Endothelial cell of umbilical vein (primary cell): ENCODE measurements at regions not wholly inside any gene's neighbourhood (a gene's known extent, or its start where the extent isn't known, plus 50 kb on each side); places are given as distances from the start of the nearest gene placed in this dataset.

Experiments
- BruUV-seq: library from RNA; stranded (reverse); fragments of 400-500 nt; replicated peaks from 2 replicates; lab custom pipeline; 2021; lab: Mats Ljungman, UMichigan
- CTCF ChIA-PET: fragments of 300-600, 350-600 bp; sonication (Branson Sonifier 250); formaldehyde crosslinking; loops from one replicate; lab custom pipeline; 2021; ENCODE audit warnings: antibody characterized with exemption, inconsistent platforms; lab: Charles Lee
- POLR2A ChIA-PET: fragments of 300-600, 350-600 bp; sonication (Branson Sonifier 250); formaldehyde crosslinking; loops from one replicate; lab custom pipeline; 2021; ENCODE audit warnings: antibody characterized with exemption, inconsistent platforms; lab: Charles Lee
- DNase-seq: peaks from one replicate; pipeline ENCODE4 v3.0.0-alpha.2; 2011; ENCODE audit warnings: low read depth, low spot score
- FAIRE-seq: peaks from 2 replicates; lab custom pipeline; 2011; peaks lifted over from hg19 to GRCh38; lab: Jason Lieb, UNC
- H2AFZ ChIP-seq: 2 replicates; pipeline ENCODE4 v1.6.0; 2012; ENCODE audit warnings: low read depth, low read length, control low read depth, inconsistent platforms
- H3K27ac ChIP-seq: 2 replicates; pipeline ENCODE4 v1.5.1; 2011; ENCODE audit warnings: low read depth, mild to moderate bottlenecking, control low read depth, low read length, moderate library complexity; ENCODE audit not compliant: insufficient read depth
- H3K27me3 ChIP-seq, 2 experiments: 2 replicates each; pipeline versions ENCODE4 v1.6.0 to v1.6.1; 2011; ENCODE audit warnings: low read length in 2 of 2, mixed read lengths in 1 of 2; ENCODE audit not compliant: control insufficient read depth in 2 of 2, insufficient read depth in 2 of 2
- H3K36me3 ChIP-seq, 2 experiments: 2 replicates in 1 of 2; 3 replicates in 1 of 2; pipeline ENCODE4 v1.5.1; 2011; ENCODE audit warnings: low read length in 2 of 2, mild to moderate bottlenecking in 1 of 2, moderate library complexity in 1 of 2; ENCODE audit not compliant: control insufficient read depth in 2 of 2, insufficient read depth in 2 of 2; ENCODE audit errors: extremely low read depth in 1 of 2
- H3K4me1 ChIP-seq: 3 replicates; pipeline ENCODE4 v1.5.1; 2011; ENCODE audit warnings: mild to moderate bottlenecking, low read length; ENCODE audit not compliant: control insufficient read depth, insufficient read depth; ENCODE audit errors: extremely low read depth
- H3K4me2 ChIP-seq: 2 replicates; pipeline ENCODE4 v1.6.1; 2011; ENCODE audit warnings: low read length, control low read depth, mixed read lengths; ENCODE audit not compliant: insufficient read depth
- H3K4me3 ChIP-seq, 3 experiments: fragments of 200-600 bp in 1 of 3; sonication (generic), shearing (Covaris generic) in 1 of 3; replicated peaks in 1 of 3; 2 replicates each; pipeline ENCODE4 v1.5.1; 2011 to 2016; ENCODE audit warnings: control low read depth in 3 of 3, low read length in 3 of 3, mild to moderate bottlenecking in 2 of 3, inconsistent platforms in 1 of 3, low read depth in 1 of 3, moderate library complexity in 1 of 3; ENCODE audit not compliant: insufficient read depth in 1 of 3
- H3K79me2 ChIP-seq: 2 replicates; pipeline ENCODE4 v1.6.0; 2012; ENCODE audit warnings: low read length, inconsistent platforms; ENCODE audit not compliant: control insufficient read depth, insufficient read depth
- H3K9ac ChIP-seq: replicated peaks from 2 replicates; pipeline ENCODE3; 2011; ENCODE audit warnings: low read length, control low read depth; ENCODE audit not compliant: insufficient read depth; ENCODE audit errors: extremely low read depth
- H3K9me1 ChIP-seq: replicated peaks from 3 replicates; pipeline ENCODE4 v1.6.0; 2011; ENCODE audit warnings: mild to moderate bottlenecking, low read length; ENCODE audit not compliant: control insufficient read depth, insufficient read depth; ENCODE audit errors: extremely low read depth
- H3K9me3 ChIP-seq: replicated peaks from 2 replicates; pipeline ENCODE4 v1.5.1; 2012; ENCODE audit warnings: low read length, inconsistent platforms; ENCODE audit not compliant: control insufficient read depth, insufficient read depth
- H4K20me1 ChIP-seq: replicated peaks from 2 replicates; pipeline ENCODE3; 2011; ENCODE audit warnings: mild to moderate bottlenecking, low read length; ENCODE audit not compliant: control insufficient read depth, insufficient read depth; ENCODE audit errors: extremely low read depth
- EZH2 ChIP-seq: IDR thresholded peaks from 2 replicates; pipeline ENCODE4 v1.6.1; 2012; ENCODE audit warnings: borderline replicate concordance, low read depth, mild to moderate bottlenecking, moderate library complexity, low read length, inconsistent platforms; ENCODE audit not compliant: severe bottlenecking
- FOS ChIP-seq: IDR thresholded peaks from 2 replicates; pipeline ENCODE4 v1.6.1; 2011; ENCODE audit warnings: mild to moderate bottlenecking, low read length, moderate library complexity, borderline replicate concordance; ENCODE audit not compliant: insufficient read depth
- GATA2 ChIP-seq: IDR thresholded peaks from 2 replicates; pipeline ENCODE4 v1.7.0; 2011; ENCODE audit warnings: low read depth, mild to moderate bottlenecking, moderate library complexity, mixed read lengths, low read length; ENCODE audit not compliant: insufficient read length, insufficient read depth
- JUN ChIP-seq: IDR thresholded peaks from 2 replicates; pipeline ENCODE4 v1.6.1; 2011; ENCODE audit warnings: borderline replicate concordance, low read depth; ENCODE audit not compliant: insufficient read length, insufficient read depth
- MYC ChIP-seq: IDR thresholded peaks from one replicate; pipeline ENCODE4 v1.6.1; 2011; ENCODE audit warnings: mild to moderate bottlenecking, low read depth, low read length
- POLR2A ChIP-seq: IDR thresholded peaks from 2 replicates; pipeline ENCODE4 v1.6.1; 2012; ENCODE audit warnings: low read depth, mild to moderate bottlenecking, control low read depth, low read length
- POLR2AphosphoS5 ChIP-seq: IDR thresholded peaks from 2 replicates; pipeline ENCODE4 v1.6.1; 2012; ENCODE audit warnings: low read depth, mild to moderate bottlenecking, control low read depth, low read length, moderate library complexity; ENCODE audit not compliant: insufficient read depth
- dilution Hi-C: fragments of 300-500 bp; cut with MboI; formaldehyde crosslinking; loops from one replicate; pipeline ENCODE4 v1.15.0; 2019; ENCODE audit warnings: low sequenced_read_pairs; ENCODE audit not compliant: extremely low pct_ligation_motif_present
- intact Hi-C: fragments of 100-400 bp; cut with micrococcal nuclease; formaldehyde crosslinking; loops from one replicate; pipeline ENCODE4 v1.10.0; 2022
- TF ChIP-seq, protein P1 (sequence below): IDR thresholded peaks from 2 replicates; pipeline ENCODE4 v1.6.1; 2011; ENCODE audit not compliant: insufficient read depth, insufficient read length
- TF ChIP-seq, protein P2 (sequence below), 2 donors: IDR thresholded peaks; 1 replicate in 1 of 2; 2 replicates in 1 of 2; pipeline ENCODE4 v1.5.1; 2011; ENCODE audit warnings: low read length in 2 of 2, mild to moderate bottlenecking in 2 of 2, moderate library complexity in 2 of 2, control low read depth in 1 of 2, inconsistent platforms in 1 of 2, low read depth in 1 of 2; ENCODE audit not compliant: insufficient read depth in 1 of 2; ENCODE audit errors: extremely low read depth in 1 of 2

DNA sequence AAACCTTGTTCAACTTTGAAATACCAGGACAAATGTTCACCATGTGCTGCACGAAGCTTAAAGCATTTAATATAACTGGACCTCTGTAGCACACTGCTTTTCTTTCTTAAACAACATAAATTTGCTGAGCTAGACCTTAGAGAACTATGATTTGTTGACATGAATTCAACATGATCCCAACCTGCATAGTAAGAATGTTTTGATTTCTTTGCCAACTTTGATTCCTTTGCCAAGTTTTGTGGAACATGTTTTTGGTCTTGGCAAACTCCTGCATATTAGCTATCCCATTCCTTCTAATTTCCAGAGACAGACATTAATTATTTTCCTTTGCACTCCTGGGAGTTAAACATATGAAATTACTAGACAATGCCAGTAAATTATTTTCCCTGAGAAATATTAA, 197.2 kb upstream of the RBMS3 start:
- ChIA-PET POLR2A (no interaction called here), CTCF (interaction anchor here (0.6 to 1.6 kb wide), 2 partner anchors 11 to 167 kb away, joined by 3 to 6 read pairs; no protein-coding TSS in a partner anchor)
- Histone ChIP-seq H3K4me1 (no peaks in the 10 kb centered on the region), H3K9ac (no peak overlapping the region), H4K20me1 (no peaks in the 10 kb centered on the region), H3K9me1 (no peaks in the 10 kb centered on the region), H3K27ac (no peak overlapping the region), H3K4me2 (no peak overlapping the region), H3K4me3 (no peak overlapping the region), H3K27me3 (no peaks in the 10 kb centered on the region), H3K36me3 (no peaks in the 10 kb centered on the region), H2AFZ (no peak overlapping the region), H3K9me3 (no peaks in the 10 kb centered on the region), H3K79me2 (no peaks in the 10 kb centered on the region)
- BruUV-seq = no TSS peak
- dilution Hi-C loops = no loop called here
- DNase-seq (peak; percentile 65), FAIRE-seq (no peak)
- intact Hi-C loops = no loop called here
- TF ChIP-seq POLR2AphosphoS5 = no peak
- TF ChIP-seq MYC = no peak
- TF ChIP-seq, protein P1, sequence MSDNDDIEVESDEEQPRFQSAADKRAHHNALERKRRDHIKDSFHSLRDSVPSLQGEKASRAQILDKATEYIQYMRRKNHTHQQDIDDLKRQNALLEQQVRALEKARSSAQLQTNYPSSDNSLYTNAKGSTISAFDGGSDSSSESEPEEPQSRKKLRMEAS = no peak
- TF ChIP-seq FOS = no peak
- TF ChIP-seq POLR2A = no peak
- no peak for TF ChIP-seq EZH2
- no peak for TF ChIP-seq JUN
- TF ChIP-seq, protein P2, sequence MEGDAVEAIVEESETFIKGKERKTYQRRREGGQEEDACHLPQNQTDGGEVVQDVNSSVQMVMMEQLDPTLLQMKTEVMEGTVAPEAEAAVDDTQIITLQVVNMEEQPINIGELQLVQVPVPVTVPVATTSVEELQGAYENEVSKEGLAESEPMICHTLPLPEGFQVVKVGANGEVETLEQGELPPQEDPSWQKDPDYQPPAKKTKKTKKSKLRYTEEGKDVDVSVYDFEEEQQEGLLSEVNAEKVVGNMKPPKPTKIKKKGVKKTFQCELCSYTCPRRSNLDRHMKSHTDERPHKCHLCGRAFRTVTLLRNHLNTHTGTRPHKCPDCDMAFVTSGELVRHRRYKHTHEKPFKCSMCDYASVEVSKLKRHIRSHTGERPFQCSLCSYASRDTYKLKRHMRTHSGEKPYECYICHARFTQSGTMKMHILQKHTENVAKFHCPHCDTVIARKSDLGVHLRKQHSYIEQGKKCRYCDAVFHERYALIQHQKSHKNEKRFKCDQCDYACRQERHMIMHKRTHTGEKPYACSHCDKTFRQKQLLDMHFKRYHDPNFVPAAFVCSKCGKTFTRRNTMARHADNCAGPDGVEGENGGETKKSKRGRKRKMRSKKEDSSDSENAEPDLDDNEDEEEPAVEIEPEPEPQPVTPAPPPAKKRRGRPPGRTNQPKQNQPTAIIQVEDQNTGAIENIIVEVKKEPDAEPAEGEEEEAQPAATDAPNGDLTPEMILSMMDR (IDR thresholded peaks at IDR 0.05; ENCODE audit: extremely low read depth in 1 of 2, insufficient read depth in 1 of 2, low read depth in 1 of 2, low read length in 2 of 2) = no peak
- TF ChIP-seq GATA2 = no peak
